GM18499 (cell line): ENCODE measurements at regions not wholly inside any gene's neighbourhood (a gene's known extent, or its start where the extent isn't known, plus 50 kb on each side); places are given as distances from the start of the nearest gene placed in this dataset.

ENCODE experiments used
- ATAC-seq: cut with Tn5 transposase; IDR thresholded peaks from one replicate; pipeline ENCODE4 v1.9.1; 2021; ENCODE audit warnings: moderate number of reproducible peaks; ENCODE audit not compliant: insufficient read depth, unreplicated experiment

DNA sequence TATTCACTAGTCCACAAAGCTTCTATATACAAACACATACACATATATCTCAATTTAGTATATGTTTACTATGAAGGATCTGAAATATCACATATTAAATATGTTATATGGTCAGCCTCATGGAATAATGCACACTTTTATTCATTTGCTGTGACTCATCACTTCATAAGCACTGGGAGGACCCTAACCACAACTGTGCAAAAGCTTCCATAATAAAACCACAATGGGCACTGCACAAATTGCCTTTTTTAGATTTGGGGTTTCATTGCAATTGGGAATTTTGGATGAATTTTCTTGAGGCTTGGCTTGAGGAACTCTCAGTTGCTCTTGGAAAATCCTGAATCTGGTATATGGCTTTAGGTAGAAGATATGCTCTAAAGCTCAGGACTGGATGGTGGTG is 399.4 kb downstream of the C12orf75 start:
- ATAC-seq = no peak

DNA sequence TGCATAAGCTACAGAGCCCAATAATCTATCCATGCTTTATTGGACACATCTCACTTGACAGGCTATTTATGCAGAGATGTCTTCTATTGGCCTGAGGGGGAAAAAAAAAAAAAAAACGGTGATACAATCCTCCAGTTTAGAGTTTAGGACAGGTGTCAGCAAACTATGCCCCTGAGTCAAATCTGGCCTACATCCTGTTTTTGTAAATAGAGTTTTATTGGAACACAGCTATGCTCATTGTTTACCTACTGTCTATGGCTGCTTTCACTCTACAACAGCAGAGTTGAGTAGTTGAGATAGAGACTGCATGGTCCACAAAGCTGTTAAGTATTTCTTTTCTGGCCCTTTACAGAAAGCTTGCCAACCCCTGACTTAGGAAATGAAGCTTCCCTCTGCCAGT is 403.1 kb downstream of the C12orf75 start:
- ATAC-seq = no peak

DNA sequence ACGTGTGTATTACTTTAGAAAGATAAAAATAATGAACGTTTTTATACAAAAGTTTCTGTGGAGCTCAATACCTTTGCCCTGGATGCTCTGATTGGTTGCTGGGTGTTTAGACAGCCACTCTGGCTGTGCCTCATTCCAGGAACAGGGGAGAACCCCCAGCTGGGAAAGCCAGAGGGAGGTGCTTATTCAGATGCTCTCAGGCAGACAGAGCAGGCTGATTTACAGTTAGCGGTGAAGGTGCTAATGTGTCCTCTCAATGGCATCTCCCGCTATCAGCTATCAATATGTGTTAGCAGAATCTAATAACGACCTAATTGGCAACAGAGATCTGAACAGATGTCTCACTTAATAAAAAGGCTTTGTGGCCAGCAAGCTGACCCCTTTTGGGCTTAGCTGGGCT is 402.3 kb downstream of the NUAK1 start:
- no peak for ATAC-seq

GRCh38 chr12:105738051-105738450 is 400.7 kb downstream of the NUAK1 start:
- no peak for ATAC-seq

GRCh38 chr12:105740369-105740768 is 398.4 kb downstream of the NUAK1 start:
- no peak for ATAC-seq

GRCh38 chr12:105740970-105741725 is 397.6 kb downstream of the NUAK1 start:
- ATAC-seq = no peak

- no peak for ATAC-seq
Observed at GRCh38 chr12:105741786-105742566, 396.8 kb downstream of the NUAK1 start.

GRCh38 chr12:105742567-105742874 is 396.2 kb downstream of the NUAK1 start:
- no peak for ATAC-seq

- no peak for ATAC-seq
Observed at GRCh38 chr12:105744371-105745058, 394.2 kb downstream of the NUAK1 start.

DNA sequence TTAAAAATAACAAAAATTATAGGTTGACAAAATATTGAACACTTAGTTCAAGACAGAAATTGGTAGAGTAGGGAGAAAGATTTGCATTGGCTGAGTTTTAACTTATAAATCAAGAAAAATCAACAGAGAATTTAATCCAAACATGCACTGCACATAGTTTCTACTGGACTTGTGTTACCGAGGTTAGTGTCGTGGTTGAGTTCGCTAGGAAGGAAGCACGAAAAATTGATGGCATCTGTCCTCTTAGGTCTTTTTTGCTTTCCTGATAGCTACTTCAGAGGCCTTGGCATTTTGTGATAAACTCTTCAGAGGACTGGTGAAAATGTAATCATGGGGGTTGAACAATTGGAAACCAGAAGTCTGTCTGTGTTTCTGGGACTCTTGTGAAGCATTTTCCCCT is 392.9 kb downstream of the NUAK1 start:
- ATAC-seq = no peak

GRCh38 chr12:105748806-105749600 is 389.8 kb downstream of the NUAK1 start:
- no peak for ATAC-seq

GRCh38 chr12:105750096-105750495 is 388.7 kb downstream of the NUAK1 start:
- ATAC-seq = no peak

DNA sequence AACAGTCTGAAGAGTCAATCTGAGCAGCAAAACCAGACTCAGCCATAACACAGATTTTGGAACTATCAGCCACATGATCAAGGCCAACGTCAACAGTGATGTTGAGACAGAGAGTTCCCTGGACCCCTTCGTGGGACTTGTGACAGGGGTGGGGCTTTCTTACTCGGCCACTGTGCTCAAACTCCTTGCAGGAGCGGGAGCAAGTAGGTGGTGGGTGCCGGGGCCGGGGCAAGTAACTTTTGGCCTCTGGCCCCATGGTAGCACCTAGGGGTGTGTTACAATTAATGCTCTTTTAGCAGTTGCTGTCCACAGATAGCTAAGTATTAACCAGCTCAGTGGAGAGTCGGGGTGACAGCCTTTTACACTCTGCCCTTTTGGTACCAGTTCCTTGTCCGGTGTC is 384.4 kb downstream of the NUAK1 start:
- no peak for ATAC-seq

DNA sequence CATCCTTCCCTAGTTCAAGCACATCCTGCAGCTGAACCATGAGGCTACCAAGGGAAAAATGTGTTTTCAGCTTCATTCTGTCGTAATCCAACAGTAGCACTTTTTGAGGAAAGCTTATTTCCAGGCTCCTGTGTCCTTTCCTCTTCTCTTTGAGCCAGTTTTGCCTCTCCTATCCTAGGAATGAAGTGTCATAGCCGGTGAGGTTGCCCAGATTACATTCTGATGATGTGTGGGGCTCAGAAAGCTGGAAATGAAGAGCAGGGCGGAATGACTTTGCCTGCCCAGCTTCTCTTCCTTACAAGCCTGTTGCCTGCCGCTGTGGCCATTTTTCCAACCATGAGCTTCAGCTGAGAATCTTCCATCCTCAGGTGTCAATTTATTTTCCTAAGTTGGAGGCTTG is 381.8 kb downstream of the NUAK1 start:
- no peak for ATAC-seq

DNA sequence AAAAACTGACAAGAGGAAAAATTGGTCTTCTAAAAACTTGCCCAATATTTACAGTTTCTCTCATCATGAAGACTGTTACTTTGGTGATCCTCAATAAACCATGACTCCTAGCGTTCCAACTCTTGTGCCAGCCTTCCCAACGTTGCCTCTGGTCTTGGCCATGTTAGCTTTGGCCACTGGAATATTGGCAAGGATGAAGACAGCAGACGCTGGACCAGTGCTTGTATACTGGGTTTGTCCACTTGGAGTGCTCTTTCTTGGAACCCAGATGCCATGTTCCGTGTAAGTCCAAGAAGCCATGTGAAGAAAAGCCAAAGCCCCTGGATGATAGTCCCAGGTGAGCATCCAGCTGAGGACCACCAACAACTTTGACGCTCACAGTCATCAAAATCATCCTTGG is 379.6 kb downstream of the NUAK1 start:
- ATAC-seq = no peak

DNA sequence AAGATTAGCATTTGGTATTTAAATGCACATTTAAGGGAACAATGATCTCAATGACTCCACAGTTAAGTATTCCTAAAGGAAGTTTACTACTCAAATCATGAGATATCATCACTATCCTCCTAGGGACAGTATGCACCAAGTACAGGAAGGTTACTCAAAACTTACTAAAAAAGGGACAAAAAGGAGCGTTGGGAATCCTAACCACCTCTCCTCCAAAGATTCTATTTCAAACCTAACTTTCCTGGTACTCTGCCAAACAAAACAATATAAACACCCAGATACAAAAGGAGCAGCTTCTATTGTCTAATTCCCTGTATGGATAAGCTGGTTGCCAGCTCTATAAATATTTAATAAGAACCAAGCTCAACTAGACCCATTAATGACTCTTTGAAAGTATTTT is 377.7 kb downstream of the NUAK1 start:
- no peak for ATAC-seq

GRCh38 chr12:105764216-105764835 is 374.4 kb downstream of the NUAK1 start:
- ATAC-seq = no peak

DNA sequence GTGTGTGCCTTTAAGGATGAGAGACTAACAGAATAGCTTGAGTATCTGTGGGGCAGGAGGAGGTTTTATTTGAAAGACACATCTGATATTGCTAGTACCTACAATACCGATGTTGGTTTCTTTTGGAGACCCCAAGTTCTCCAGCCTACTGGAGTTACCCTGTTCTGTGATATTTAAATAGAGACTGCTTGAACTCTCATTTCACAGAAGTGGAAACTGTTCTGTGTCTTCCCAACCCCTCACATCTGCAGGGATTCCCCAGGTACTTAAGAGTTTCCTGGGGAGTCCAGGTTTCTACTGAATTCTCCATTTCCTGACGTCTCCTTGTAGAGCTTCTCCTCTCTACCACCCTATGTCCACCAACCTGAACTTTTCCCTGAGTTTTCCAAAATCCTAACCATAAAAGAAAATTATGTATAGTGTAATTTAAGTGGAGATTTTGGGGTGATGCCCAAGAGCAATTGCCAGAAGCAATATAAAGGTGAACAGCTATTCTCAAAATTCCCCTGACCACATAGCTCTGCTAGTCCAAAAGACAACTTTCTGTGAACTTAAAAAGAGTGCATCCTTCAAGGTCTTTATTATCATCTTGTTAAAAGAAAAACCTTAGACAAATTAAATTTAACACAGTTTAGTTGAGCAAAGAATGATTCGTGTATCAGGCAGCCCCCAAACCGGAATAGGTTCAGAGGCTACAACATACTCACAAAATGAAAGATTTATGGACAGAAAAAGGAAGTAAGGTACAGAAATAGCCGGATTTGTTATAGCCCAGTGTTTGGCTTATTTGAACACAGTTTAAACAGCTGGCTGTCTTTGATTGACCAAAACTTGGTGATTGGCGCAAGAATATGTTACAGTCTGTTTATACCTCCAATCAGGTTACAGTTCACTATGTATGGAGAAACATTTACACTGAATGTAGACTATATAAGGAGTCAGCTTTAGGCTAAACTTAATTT is 373.4 kb downstream of the NUAK1 start:
- no peak for ATAC-seq

- ATAC-seq = no peak
Observed at GRCh38 chr12:105766029-105766428, 372.7 kb downstream of the NUAK1 start.
